H1 (cell line): ENCODE measurements at regions not wholly inside any gene's neighbourhood (a gene's known extent, or its start where the extent isn't known, plus 50 kb on each side); places are given as distances from the start of the nearest gene placed in this dataset.

Experiments used
- POLR2A ChIP-seq, 2 experiments: IDR thresholded peaks; 1 replicate in 1 of 2; 2 replicates in 1 of 2; pipeline ENCODE4 v1.6.1; 2011; ENCODE audit warnings: low read depth in 2 of 2, low read length in 2 of 2, mild to moderate bottlenecking in 2 of 2; ENCODE audit errors: control extremely low read depth in 1 of 2
- RNF2 ChIP-seq: fragments of 200-900, 300-1000 bp; sonication (generic); IDR thresholded peaks from 2 replicates; pipeline ENCODE4 v1.7.1; 2016; ENCODE audit warnings: borderline replicate concordance, low read depth, mild to moderate bottlenecking, antibody characterized with exemption, low read length; ENCODE audit not compliant: poor library complexity, severe bottlenecking; ENCODE audit errors: missing control alignments
- SP2 ChIP-seq: IDR thresholded peaks from 2 replicates; pipeline ENCODE4 v1.6.1; 2012; ENCODE audit warnings: mild to moderate bottlenecking, low read length, inconsistent platforms
- TAF1 ChIP-seq: IDR thresholded peaks from 2 replicates; pipeline ENCODE4 v1.6.1; 2011; ENCODE audit warnings: mild to moderate bottlenecking, low read depth, low read length

DNA sequence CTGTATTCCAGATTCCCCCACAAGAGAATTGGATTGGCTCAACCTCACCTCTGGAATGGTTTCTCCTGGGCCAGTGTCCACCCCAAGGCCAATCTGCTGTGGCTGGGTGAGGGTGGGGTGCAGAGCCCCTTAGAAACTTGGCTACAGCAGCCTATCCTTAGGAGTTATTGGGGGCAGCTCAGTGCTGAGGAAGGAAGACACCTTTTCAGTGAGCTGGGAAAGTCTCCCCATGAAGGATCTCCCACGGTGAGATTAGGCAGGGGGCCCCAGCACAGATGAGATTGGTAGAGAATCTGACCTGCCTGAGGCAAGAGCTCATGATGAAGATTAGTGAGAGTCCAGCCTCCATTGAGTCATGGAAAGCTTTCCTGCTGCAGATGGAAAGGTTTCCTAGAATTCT, 78.4 kb downstream of the CCDC185 start (continued):
- TF ChIP-seq SP2: no peak
- TF ChIP-seq RNF2: no peak
- TF ChIP-seq POLR2A (IDR thresholded peaks at IDR 0.05; ENCODE audit: control extremely low read depth in 1 of 2, low read depth in 2 of 2, low read length in 2 of 2): no peak
- no peak for TF ChIP-seq TAF1
